WTC11 (cell line): ENCODE measurements at regions not wholly inside any gene's neighbourhood (a gene's known extent, or its start where the extent isn't known, plus 50 kb on each side); places are given as distances from the start of the nearest gene placed in this dataset.

Source experiments
- ATAC-seq: fragments of 200-7000 bp; cut with Tn5 transposase; 2 replicates; pipeline ENCODE4 v1.10.0; 2021; ENCODE audit warnings: mild to moderate bottlenecking, moderate library complexity
- CTCF ChIA-PET: fragments of 300-600 bp; sonication (Branson Sonifier 250); formaldehyde crosslinking; loops from one replicate; lab custom pipeline; 2021; ENCODE audit warnings: antibody characterized with exemption; lab: Charles Lee
- POLR2A ChIA-PET: fragments of 350-600 bp; sonication (Branson Sonifier 250); formaldehyde crosslinking; loops from one replicate; lab custom pipeline; 2021; ENCODE audit warnings: antibody characterized with exemption; lab: Charles Lee
- DNase-seq: peaks from one replicate; pipeline ENCODE4 v3.0.0; 2021; ENCODE audit warnings: low spot score
- H3K27ac Mint-ChIP-seq: 2 replicates; pipeline ENCODE4 v1.8.0; 2021; ENCODE audit warnings: mixed read lengths
- H3K27me3 Mint-ChIP-seq: 2 replicates; pipeline ENCODE4 v1.8.0; 2021; ENCODE audit warnings: low read depth, mild to moderate bottlenecking, moderate library complexity, mixed read lengths
- H3K36me3 Mint-ChIP-seq: 2 replicates; pipeline ENCODE4 v1.8.0; 2021; ENCODE audit warnings: mixed read lengths
- H3K4me1 Mint-ChIP-seq: 2 replicates; pipeline ENCODE4 v1.8.0; 2022; ENCODE audit warnings: mixed read lengths
- H3K4me3 Mint-ChIP-seq: 2 replicates; pipeline ENCODE4 v1.8.0; 2021; ENCODE audit warnings: mild to moderate bottlenecking, moderate library complexity, mixed read lengths
- H3K9me3 Mint-ChIP-seq: 2 replicates; pipeline ENCODE4 v1.8.0; 2021; ENCODE audit warnings: mixed read lengths
- ATF1 ChIP-seq: sonication (generic); formaldehyde crosslinking; IDR thresholded peaks from 2 replicates; pipeline ENCODE4 v1.8.1; 2023; ENCODE audit warnings: mild to moderate bottlenecking, moderate library complexity, missing genetic modification reagents
- ATF2 ChIP-seq: sonication (generic); formaldehyde crosslinking; IDR thresholded peaks from 2 replicates; pipeline ENCODE4 v1.8.1; 2022; ENCODE audit warnings: low read depth, missing genetic modification reagents, borderline replicate concordance
- ATF6 ChIP-seq: sonication (generic); formaldehyde crosslinking; IDR thresholded peaks from 2 replicates; pipeline ENCODE4 v1.8.1; 2023; ENCODE audit warnings: mild to moderate bottlenecking, missing genetic modification reagents
- CBFB ChIP-seq: sonication (generic); formaldehyde crosslinking; IDR thresholded peaks from 2 replicates; pipeline ENCODE4 v1.8.1; 2022; ENCODE audit warnings: mild to moderate bottlenecking, low read depth, missing genetic modification reagents
- ETV6 ChIP-seq: sonication (generic); formaldehyde crosslinking; IDR thresholded peaks from 2 replicates; pipeline ENCODE4 v1.8.1; 2022; ENCODE audit warnings: mild to moderate bottlenecking, missing genetic modification reagents
- GABPB1 ChIP-seq: sonication (generic); formaldehyde crosslinking; IDR thresholded peaks from 2 replicates; pipeline ENCODE4 v1.8.1; 2023; ENCODE audit warnings: mild to moderate bottlenecking, missing genetic modification reagents
- IRF1 ChIP-seq: sonication (generic); formaldehyde crosslinking; IDR thresholded peaks from 2 replicates; pipeline ENCODE4 v1.8.0; 2023; ENCODE audit warnings: missing genetic modification reagents
- KAT7 ChIP-seq: sonication (generic); formaldehyde crosslinking; IDR thresholded peaks from 2 replicates; pipeline ENCODE4 v1.8.1; 2023; ENCODE audit warnings: missing genetic modification reagents, mild to moderate bottlenecking, borderline replicate concordance
- MAX ChIP-seq: sonication (generic); formaldehyde crosslinking; IDR thresholded peaks from 2 replicates; pipeline ENCODE4 v1.8.0; 2022; ENCODE audit warnings: mild to moderate bottlenecking, missing genetic modification reagents
- NR3C1 ChIP-seq: sonication (generic); formaldehyde crosslinking; conservative IDR thresholded peaks from 2 replicates; pipeline ENCODE4 v1.8.1; 2023; ENCODE audit warnings: low read depth, mild to moderate bottlenecking, missing genetic modification reagents
- SMAD3 ChIP-seq: sonication (generic); formaldehyde crosslinking; IDR thresholded peaks from 2 replicates; pipeline ENCODE4 v1.8.0; 2022; ENCODE audit warnings: missing genetic modification reagents, mild to moderate bottlenecking, borderline replicate concordance
- SMAD4 ChIP-seq: sonication (generic); formaldehyde crosslinking; IDR thresholded peaks from 2 replicates; pipeline ENCODE4 v1.8.0; 2022; ENCODE audit warnings: mild to moderate bottlenecking, missing genetic modification reagents
- SP1 ChIP-seq: sonication (generic); formaldehyde crosslinking; conservative IDR thresholded peaks from 2 replicates; pipeline ENCODE4 v1.8.1; 2022; ENCODE audit warnings: missing genetic modification reagents
- ZNF232 ChIP-seq: sonication (generic); formaldehyde crosslinking; IDR thresholded peaks from 2 replicates; pipeline ENCODE4 v1.8.0; 2022; ENCODE audit warnings: mild to moderate bottlenecking, missing genetic modification reagents
- ZNF263 ChIP-seq: sonication (generic); formaldehyde crosslinking; IDR thresholded peaks from 2 replicates; pipeline ENCODE4 v1.8.1; 2022; ENCODE audit warnings: low read depth, mild to moderate bottlenecking, moderate library complexity, missing genetic modification reagents
- ZNF532 ChIP-seq: fragments of 250-450 bp; sonication (Bioruptor Pico); IDR thresholded peaks from 2 replicates; pipeline ENCODE4 v1.9.0; 2021; ENCODE audit warnings: mild to moderate bottlenecking, borderline replicate concordance

GRCh38 chr5:103951776-103952175 is 389.2 kb upstream of the NUDT12 start (continued):
- TF ChIP-seq ATF1 (no peak), SMAD4 (no peak), IRF1 (CRISPR knock-in tag) (no peak), MAX (CRISPR knock-in tag) (no peak), GABPB1 (CRISPR knock-in tag) (no peak)

- ATAC-seq = no peak
Observed at GRCh38 chr5:103943230-103943629, 380.6 kb upstream of the NUDT12 start.

GRCh38 chr5:103942587-103943186 is 380.1 kb upstream of the NUDT12 start:
- ATAC-seq (no peak), DNase-seq (no peak)
- CTCF ChIA-PET = no interaction called here
- Mint-ChIP-seq H3K4me1 (no peaks in the 10 kb centered on the region), H3K4me3 (no peak overlapping the region), H3K27ac (no peak overlapping the region), H3K9me3 (no peaks in the 10 kb centered on the region), H3K36me3 (no peaks in the 10 kb centered on the region), H3K27me3 (no peaks in the 10 kb centered on the region)
- POLR2A ChIA-PET = no interaction called here
- TF ChIP-seq ATF2 (CRISPR knock-in tag) = no peak
- no peak for TF ChIP-seq ZNF232 (CRISPR knock-in tag)
- no peak for TF ChIP-seq ATF6 (CRISPR knock-in tag)
- TF ChIP-seq NR3C1 (CRISPR knock-in tag) = no peak
- no peak for TF ChIP-seq SP1 (CRISPR knock-in tag)
- no peak for TF ChIP-seq SMAD3 (CRISPR knock-in tag)
- TF ChIP-seq KAT7 = no peak

More at GRCh38 chr5:103943230-103943629, 380.6 kb upstream of the NUDT12 start:
- H3K27me3 Mint-ChIP-seq = no peaks in the 10 kb centered on the region
- H3K36me3 Mint-ChIP-seq = no peaks in the 10 kb centered on the region
- H3K27ac Mint-ChIP-seq = peak overlapping the region; percentile 61; the same call in 1 of the 2 replicates
- H3K9me3 Mint-ChIP-seq = no peaks in the 10 kb centered on the region
- TF ChIP-seq CBFB (CRISPR knock-in tag) (no peak), ZNF532 (CRISPR knock-in tag) (no peak), ATF2 (CRISPR knock-in tag) (no peak), ETV6 (CRISPR knock-in tag) (no peak), ZNF263 (CRISPR knock-in tag) (no peak)
- ChIA-PET CTCF (no interaction called here), POLR2A (no interaction called here)
- no peak overlapping the region for H3K4me3 Mint-ChIP-seq
- no peak for DNase-seq
- H3K4me1 Mint-ChIP-seq = no peaks in the 10 kb centered on the region
